ENCODE measurements at regions not wholly inside any gene's neighbourhood (a gene's known extent, or its start where the extent isn't known, plus 50 kb on each side); places are given as distances from the start of the nearest gene placed in this dataset.
"Not testable (repeated sequence)": the region's sequence is repeated elsewhere in the genome, so short reads cannot be mapped to it uniquely, and the experiment has no call there.

DNA sequence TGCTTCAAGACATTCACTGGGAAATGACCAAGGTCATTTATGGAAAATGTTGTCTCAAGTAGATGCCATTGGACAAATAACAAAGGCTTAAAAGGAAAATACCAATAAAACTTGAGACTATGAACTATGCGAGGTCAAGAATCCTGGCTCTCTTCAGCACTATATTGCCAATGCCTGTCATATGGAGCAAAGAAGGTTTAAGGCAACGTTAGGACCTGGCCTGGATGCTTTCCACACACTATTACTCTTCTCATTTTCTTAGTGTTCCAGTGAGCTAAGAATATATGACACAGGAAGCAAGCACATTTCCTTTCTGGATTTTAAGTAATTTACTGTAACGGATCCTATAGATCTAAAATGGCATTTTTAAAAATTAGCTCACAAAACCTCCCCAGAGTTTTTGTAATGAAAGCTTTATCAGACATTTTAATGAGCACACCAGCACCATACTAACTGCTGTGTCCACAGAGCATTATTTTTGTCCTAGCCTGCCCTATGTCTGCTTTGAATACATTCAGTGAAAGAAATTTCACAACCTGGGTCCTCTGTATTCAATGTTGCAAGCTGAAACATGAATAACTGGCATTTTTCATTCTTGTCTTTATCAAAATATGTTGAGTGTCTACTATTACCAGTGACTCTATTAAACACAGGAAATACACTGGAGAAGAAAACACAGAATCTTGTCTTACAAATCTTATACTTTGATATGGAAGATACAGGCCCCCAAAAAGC lies 315.6 kb downstream of the CETN3 start:
- FAIRE-seq, result no peak
- DNase-seq (ENCODE audit: extremely low spot score, insufficient read length, low read depth), result no peak

DNA sequence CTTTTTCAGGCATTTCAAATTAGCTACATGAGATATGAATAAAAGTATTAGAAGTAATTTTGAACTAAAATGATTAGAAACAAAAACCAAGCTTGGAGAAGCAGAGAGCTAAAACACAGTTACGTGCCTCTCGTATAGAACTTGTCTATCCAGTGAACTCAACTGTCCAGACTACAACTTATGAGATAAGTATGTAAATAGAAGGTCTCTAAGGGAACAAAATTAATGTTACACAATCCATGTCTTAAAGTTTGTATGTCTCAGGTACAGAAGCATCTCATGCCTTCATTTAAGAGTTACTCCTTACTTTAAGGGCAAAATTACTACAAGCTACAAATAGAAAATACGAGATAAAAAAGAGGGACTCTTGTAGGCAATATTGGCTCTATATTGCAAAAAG lies 316.8 kb downstream of the CETN3 start:
- DNase-seq (ENCODE audit: extremely low spot score, insufficient read length, low read depth) (no peak), FAIRE-seq (no peak)

DNA sequence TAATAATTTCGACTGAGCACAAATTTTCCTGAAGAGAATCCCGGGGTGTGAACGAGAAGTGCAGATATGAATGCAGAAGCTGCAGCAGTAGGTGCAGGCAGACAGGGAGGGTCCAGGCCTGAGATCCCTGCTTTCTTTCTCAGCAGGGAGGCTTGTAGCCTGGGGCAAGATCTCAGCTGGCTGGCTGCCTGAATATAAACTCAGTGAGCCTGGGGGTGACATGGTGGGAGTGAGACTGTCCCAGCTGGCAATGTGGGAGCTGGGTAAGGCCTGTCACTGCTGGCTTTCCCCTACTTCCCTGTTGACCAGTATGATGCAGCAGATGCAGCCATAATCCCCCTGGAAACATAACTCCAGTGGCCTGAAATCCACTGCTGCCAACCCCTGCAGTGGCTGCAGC lies 325.2 kb downstream of the CETN3 start:
- no peak for FAIRE-seq
- no peak for DNase-seq (ENCODE audit: extremely low spot score, insufficient read length, low read depth)

DNA sequence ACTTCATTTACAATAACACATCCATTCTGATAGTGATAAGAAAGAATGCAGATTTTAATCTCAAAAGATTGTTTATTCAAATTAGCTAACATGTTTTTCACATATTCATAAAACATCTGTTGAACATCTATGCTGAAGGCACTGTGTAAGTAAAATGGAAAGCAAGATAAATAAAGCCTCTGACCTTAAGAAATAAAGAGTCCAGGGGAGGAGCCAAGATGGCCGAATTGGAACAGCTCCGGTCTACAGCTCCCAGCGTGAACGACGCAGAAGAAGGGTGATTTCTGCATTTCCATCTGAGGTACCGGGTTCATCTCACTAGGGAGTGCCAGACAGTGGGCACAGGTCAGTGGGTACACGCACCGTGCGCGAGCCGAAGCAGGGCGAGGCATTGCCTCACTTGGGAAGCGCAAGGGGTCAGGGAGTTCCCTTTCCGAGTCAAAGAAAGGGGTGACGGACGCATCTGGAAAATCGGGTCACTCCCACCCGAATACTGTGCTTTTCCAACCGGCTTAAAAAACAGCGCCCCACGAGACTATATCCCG lies 336.5 kb downstream of the CETN3 start:
- not testable (repeated sequence) for DNase-seq (ENCODE audit: extremely low spot score, insufficient read length, low read depth); FAIRE-seq

DNA sequence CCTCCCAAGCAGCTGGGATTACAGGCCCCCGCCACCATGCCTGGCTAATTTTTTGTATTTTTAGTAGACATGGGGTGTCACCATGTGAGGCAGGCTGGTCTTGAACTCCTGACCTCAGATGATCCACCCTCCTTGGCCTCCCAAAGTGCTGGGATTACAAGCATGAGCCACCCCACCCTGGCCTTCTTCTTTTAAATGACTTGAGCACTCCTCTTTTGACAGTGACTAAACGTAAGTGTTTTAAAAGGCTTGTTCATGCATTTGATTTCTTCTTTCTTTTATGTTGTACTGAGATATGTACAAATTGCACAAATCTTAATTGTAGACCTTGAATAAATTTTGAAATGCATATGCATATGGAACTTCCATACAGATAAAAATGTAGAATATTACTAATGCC lies 337.9 kb downstream of the CETN3 start:
- DNase-seq (ENCODE audit: extremely low spot score, insufficient read length, low read depth), result no peak
- FAIRE-seq, result no peak

DNA sequence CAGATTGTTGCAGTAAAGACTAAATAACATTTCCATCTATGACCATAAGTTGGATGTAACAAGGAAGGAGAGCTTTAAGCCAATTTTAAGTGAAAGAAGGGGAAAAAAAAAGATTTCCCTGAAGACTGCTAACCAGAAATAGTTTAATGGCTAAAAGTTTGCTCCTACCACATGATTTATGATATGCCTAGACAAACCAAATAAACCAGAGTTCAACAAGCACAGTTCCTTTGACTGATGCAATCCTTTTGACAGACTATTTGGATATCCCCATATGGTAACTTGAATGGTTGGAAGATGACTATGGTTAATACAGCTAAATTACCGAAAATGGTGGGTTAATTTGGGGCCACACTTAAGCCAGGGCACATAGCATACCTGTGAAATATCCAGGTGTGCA lies 338.5 kb downstream of the CETN3 start:
- FAIRE-seq (no peak), DNase-seq (ENCODE audit: extremely low spot score, insufficient read length, low read depth) (no peak)

DNA sequence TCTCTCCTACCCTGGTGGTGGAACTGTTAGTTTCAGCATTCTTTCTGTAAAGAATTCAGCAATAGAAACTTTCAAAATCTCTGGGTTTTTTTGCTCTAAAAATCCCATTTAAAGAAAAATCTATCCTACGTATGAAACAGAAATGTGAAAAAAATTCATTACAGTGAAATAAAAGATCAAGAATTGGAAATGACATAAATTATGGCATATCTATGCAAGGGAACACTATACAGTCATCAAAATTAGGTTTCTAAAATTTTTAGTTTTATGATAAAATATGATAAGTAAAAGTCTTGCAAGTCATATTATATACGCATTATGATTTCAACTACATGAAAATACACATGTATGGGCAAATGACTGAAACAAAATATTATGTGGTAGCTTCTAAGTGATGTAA lies 342.6 kb downstream of the CETN3 start:
- FAIRE-seq (no peak), DNase-seq (ENCODE audit: extremely low spot score, insufficient read length, low read depth) (no peak)

DNA sequence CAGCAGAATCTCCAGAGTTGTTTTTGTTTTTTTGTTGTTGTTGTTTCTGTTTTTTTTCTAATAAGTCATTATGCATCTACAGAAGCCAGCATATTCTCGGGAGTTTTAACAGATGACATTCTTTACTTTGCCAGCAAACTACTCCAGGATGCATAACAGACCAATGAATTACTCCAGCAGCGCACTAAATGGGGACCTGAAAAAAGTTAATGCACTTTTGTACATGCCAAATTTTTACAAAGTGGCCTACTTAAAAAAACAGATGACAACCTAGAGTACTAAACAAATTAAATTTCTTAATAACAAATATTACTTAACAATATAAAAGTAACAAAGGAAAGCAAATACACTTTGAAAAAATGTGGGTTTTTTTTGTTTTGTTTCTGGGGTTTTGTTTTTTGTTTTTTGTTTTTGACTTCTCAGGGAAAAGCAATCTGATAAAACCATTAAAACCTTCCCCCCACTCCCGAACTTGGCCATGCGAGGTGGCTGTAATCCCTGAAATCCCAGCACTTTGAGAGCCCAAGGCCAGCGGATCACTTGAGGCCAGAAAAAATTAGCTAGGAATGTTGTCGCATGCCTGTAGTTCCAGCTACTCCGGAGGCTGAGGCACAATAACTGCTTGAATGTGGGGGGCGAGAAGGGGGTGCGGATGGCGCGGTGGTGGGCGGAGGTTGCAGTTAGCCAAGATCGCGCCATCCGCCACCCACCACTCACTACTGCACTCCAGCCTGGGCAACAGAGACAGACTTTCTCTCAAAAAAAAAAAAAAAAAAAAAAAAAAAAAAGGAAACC lies 352.4 kb downstream of the CETN3 start:
- FAIRE-seq, result no peak
- no peak for DNase-seq (ENCODE audit: extremely low spot score, insufficient read length, low read depth)

DNA sequence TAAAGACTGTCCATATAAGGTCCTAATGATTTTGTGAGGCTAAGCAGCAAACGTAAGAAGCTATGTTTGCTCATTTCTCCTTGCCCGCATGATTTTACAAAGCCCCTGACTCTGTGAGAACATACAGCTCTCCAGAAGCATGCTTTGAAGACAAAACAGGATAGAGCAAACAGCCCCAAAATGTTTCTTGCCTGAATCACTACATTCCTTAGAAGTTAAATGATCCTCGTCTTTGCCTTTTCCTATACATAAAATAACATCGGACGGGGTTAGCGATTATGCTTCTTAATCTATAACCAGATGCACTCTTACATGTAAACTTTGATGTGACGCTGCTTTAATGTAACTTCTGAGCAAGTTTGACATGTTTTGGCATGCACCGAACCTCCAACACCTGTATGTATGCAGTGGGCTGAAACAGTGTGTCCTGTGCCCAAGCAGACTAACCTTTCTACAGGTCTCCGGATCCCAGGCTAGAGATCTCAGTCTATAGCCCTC lies 353.7 kb downstream of the CETN3 start:
- DNase-seq (ENCODE audit: extremely low spot score, insufficient read length, low read depth) (no peak), FAIRE-seq (no peak)

DNA sequence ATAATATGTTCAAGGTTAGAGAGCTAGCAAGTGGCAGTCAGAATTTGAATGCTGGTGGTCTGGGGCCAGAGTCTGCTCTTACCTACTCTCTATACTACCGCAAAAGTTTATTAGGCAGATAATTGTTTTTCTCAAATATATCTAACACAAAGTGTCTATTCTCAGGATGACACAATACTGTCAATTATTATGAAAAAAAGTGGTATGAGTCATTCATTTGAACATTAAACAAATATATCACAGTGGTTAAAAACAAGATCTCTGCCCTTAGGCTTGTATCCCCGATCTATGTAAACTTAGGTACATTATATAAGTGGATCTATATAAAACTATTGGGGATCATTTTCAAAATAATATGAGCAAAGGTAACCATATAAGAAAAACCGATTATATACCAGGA lies 354.9 kb downstream of the CETN3 start:
- DNase-seq (ENCODE audit: extremely low spot score, insufficient read length, low read depth) (no peak), FAIRE-seq (no peak)

DNA sequence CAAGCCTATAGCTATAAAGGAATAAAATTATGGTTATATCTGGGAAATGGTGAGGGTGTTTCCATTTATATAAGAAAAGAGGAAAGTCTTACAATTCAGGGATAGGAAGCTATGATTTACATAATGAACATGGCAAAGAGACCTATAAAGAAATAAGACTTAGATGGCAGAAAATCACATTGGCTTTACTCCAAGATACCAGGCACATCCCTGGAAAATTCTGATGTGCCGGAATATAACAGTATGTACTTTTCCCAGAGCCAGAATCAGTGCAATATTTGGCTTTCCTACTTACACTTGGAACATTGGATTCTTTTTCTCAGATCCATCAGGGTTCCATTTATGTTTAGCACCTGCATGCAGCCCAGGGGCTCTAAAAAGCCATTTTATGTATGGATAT lies 357.8 kb downstream of the CETN3 start:
- no peak for FAIRE-seq
- DNase-seq (ENCODE audit: extremely low spot score, insufficient read length, low read depth), result no peak

DNA sequence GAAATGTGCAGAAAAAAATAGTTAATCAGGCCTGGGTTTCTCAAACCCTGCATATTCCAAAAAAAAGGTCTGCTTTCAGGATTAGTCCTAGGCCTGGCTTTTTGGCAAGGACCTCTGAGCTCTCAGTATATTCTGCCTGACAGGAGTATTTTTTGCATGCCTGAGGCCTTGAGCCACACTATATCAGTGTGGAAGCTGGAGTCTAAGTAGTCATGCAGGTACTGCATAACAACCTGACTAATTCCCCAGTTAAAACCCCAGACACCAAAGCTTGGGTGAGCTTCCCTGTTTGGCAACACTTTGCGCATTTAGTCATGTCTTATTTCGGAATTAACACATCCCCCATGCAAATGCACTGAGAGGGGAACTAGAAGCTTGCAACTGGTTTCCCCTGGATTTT lies 359.5 kb downstream of the CETN3 start:
- DNase-seq (ENCODE audit: extremely low spot score, insufficient read length, low read depth), result no peak
- FAIRE-seq, result no peak

DNA sequence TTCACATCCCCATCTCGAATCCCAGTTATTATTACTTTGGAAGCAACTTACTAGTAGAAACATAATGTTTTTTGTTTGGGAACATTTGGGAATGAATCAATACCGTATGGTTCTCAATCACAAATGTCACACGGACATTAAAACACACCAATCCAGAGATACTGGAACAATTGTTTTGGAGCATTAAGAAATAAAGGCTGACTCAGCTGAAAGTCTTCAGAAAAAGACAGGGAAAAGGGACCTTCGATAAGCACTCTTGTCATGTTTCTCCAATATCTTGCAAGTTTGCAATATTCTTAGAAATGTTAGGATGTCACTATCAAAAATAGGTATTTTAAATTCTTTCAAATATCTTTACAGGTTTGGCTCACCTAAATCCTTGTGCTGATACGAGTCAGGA lies 362.4 kb downstream of the CETN3 start:
- no peak for DNase-seq (ENCODE audit: extremely low spot score, insufficient read length, low read depth)
- no peak for FAIRE-seq

DNA sequence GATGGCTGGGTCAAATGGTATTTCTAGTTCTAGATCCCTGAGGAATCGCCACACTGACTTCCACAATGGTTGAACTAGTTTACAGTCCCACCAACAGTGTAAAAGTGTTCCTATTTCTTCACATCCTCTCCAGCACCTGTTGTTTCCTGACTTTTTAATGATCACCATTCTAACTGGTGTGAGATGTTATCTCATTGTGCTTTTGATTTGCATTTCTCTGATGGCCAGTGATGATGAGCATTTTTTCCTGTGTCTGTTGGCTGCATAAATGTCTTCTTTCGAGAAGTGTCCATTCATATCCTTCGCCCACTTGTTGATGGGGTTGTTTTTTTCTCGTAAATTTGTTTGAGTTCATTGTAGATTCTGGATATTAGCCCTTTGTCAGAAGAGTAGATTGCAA lies 369.5 kb downstream of the CETN3 start:
- FAIRE-seq, result not testable (repeated sequence)

DNA sequence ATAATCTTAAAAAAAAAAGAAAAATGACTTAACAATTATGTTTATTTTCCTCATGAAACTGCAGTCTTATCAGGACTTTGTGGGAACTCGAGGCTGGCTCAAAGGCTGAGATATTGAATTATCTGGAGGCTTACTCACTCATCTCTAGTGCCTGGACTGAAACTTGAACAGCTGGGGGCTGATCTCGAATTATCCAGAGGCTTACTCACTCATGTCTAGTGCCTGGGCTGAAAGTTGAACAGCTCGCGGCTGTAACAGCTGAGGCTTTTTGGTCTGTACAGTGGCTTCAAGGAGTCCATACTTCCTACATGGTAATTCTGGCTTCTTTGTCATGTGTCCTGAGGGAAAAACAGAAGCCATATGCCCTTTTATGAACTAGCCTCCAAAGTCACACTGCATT lies 371.9 kb downstream of the CETN3 start:
- no peak for FAIRE-seq
- no peak for DNase-seq (ENCODE audit: extremely low spot score, insufficient read length, low read depth)

More for the DNA sequence above, 369.5 kb downstream of the CETN3 start:
- DNase-seq (ENCODE audit: extremely low spot score, insufficient read length, low read depth), result not testable (repeated sequence)

DNA sequence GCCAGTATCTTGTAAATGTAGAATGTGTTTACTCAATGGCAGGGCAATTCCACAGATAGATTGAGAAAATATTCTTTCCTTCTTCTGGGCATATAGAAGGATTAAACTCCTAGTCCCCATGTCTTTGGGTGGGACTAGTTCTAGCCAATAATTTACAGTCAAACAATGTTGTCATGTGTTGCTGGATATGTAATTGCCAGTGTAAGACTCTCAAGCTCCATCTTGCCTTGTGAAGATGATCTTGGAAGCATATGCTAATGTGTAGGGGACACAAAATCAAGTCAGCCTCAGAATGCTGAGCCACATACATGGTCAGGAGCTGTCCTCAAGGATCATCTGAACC lies 386.9 kb downstream of the CETN3 start:
- FAIRE-seq (no peak), DNase-seq (ENCODE audit: extremely low spot score, insufficient read length, low read depth) (no peak)

DNA sequence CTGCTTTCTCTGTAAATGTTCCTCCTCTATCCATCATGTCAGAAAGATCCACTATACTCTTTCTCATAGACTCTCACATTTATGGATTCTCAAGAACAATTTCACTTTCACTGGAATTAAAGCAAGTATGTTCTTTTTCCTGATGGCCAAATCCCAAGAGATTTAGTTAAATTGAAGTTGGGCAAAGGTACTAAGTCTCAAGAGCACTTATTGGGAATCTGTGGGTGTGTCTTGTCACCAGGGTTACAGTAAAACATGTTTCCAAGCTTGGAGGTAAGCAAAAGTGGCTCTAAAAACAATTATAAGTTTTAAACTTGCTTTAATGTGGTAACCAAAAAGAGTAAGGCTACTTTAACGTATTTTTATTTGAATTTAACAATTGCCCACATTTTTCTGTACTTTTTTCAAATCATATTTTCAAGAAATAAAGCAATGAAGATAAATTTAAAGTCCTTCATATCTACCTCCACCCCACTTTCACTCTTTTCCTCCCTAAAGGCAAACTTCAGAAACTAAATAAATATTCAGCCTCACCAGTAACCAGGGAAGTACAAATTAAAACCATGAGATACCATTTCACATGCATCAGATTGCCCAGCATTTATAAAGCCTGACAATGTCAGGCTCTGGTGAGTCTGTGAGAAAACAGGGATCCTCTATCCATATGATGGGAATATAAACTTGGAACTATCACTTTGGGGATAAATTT lies 387.4 kb downstream of the CETN3 start:
- DNase-seq (ENCODE audit: extremely low spot score, insufficient read length, low read depth) (no peak), FAIRE-seq (no peak)

DNA sequence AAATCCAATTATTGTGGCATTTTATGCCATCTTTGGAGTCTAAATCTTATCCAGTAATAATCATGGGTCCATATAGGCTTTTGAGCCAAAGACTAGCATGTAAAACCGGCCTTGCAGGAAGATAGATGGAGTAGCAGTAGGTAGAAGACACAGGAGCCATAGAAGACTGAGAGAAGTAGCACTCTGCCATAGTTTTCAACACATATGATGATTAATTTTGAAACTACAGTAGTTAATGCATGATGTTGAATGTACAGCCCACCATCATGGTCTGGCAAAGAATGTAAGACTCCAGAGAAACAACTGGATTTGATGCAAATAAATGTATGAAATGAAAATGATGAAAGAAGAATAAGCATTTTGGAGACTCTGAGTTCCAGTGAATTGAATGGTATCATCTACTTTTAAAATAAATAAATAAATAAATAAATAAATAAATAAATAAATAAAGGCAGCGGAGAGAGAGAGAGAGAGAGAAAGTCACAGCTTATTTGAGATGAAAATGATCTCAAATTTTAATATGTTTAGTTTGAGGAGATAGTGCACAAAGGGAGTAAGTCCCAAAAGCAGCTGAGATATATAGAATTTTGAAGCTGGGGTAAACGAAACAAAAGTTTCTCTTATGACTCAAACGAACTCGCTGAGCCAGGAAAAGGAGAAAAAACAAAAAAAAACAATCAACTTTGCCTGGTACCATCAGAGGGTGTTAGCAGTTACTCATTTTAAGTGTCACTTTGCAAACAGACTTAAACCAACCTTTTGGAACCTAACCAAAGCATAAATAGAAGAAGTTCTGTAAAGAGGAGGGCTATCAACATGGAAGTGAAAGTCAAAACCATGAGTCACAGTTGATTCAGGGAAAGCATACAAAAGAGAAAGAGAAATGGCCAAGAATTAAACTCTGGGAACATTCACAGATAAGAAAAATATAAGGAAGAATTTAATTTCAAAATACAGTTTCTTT lies 388.7 kb downstream of the CETN3 start:
- DNase-seq (ENCODE audit: extremely low spot score, insufficient read length, low read depth) (peak; percentile 7), FAIRE-seq (peak; percentile 84)

DNA sequence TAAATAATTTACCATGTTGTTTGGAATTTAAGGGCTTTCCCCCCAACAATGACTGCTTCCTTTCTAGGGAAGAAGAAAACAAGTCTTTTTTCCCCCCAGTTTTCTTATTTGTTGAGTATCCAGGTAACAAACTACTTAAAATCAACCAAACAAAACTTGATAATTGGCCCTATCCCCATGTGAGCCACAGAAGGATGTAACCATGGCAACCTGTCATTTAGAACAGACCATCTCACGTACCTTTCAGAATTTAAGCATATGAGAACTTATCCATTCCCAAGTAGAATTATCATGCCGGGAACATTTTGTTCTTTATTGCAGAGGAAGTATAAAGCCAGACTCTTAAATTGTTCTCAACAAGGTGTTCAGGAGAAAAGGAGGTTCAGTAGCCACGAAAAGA lies 392.3 kb downstream of the CETN3 start:
- DNase-seq (ENCODE audit: extremely low spot score, insufficient read length, low read depth), result no peak
- no peak for FAIRE-seq
